ENCODE measurements at regions not wholly inside any gene's neighbourhood (a gene's known extent, or its start where the extent isn't known, plus 50 kb on each side); places are given as distances from the start of the nearest gene placed in this dataset.
"Not testable (repeated sequence)": the region's sequence is repeated elsewhere in the genome, so short reads cannot be mapped to it uniquely, and the experiment has no call there.

- peak; percentile 82 to 97 (median 92) for DNase-seq
These were observed 339.2 kb upstream of the KAZN start for GRCh38 chr1:14259191-14259757.

DNA sequence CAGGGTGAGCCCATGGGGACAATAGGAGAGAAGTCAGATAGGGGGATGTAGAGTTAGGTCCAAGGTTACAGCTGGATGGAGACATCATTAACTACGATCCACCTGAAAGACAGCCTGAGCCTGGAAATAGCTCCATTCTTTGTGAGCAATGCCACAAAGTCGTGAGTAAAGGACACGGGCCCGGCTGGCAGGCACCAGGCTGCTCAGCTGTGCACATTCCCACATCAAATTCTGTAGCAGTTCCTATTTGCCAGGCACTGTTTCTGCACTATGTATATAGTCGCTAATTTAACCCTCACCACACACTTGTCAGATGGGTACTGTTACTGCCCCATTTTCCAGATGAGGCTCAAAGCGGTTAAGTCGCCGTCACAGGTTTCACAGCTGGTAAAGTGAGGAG, 338.0 kb upstream of the KAZN start:
- DNase-seq, result no peak

DNA sequence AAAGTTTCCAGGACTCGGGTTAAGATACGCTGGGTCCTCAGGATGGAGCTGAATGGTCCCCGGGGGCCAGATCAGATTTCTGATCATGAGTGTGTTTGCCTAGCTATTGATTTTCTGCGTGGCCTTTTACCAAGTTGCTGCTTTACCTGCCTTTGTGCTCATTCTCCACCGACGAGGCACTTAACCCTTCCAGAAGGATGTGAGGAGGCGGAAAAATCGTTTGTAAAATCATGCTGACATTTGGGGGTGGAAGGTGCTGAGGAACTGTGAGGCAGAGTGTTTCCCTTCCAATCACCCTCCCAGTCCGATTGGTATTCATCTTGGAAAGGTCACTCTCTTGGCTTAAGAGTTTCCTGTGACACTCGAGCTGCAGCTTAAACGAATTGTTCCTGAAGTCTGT, 337.1 kb upstream of the KAZN start:
- no peak for DNase-seq

GRCh38 chr1:14262637-14263036, 335.8 kb upstream of the KAZN start:
- no peak for DNase-seq

GRCh38 chr1:14263225-14263624, 335.3 kb upstream of the KAZN start:
- DNase-seq, result no peak

DNA sequence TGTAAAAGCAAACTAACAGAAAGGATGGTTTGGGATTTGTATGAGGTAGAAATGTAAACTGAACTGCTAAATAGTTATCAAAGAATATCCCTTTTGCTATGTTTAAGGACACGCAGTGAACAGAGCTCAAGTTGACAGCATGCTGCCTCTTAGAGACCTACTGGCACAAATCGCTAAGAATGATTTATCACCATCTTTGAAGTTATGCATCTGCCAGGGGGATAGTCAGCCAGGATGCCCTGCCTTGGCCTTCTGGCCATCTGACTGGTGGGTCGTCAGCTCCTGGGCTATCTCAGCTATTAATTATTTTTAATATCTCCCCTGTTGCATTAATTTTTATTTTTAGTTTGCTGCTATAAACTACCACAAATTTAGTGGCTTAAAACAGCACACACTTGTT, 334.8 kb upstream of the KAZN start:
- DNase-seq, result no peak

- DNase-seq, result no peak
These were observed 333.0 kb upstream of the KAZN start for GRCh38 chr1:14265495-14265894.

DNA sequence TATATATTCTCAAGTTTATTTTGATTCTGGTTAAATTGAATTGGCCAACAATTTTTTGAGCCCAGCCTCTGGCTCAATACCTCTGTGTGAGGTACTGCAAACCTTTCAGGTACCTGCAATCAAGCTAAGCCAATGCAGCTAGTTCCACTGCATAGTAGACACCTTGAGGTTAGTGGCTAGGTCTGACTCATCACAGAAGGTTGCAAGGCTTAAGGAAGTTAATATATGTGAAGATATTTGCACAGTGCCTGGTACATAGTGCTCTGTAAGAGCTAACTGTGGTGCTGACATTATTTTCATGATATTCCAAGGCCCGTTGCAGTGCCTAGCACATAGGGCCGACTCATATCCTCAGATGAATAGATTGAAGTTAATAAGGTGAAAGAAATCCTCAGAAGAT, 330.5 kb upstream of the KAZN start:
- DNase-seq, result no peak

DNA sequence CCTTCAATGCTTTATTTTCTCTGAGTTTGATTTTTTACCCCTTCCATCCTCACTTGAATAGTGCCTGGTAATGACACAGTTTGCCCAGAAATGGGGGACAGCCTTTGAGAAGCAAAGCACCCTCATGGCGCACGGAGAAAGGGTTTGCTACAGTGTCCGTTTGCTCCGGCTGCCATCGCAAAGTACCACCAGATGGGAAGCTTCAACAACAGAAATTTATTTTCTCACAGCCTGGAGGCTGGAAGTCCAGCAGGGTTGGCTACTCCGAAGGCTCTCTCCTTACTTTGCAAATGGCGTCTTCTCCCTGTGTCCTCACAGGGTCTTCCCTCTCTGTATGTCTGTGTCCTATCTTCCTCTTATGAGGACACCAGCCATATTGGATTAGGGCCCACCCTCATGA, 327.7 kb upstream of the KAZN start:
- DNase-seq, result no peak

DNA sequence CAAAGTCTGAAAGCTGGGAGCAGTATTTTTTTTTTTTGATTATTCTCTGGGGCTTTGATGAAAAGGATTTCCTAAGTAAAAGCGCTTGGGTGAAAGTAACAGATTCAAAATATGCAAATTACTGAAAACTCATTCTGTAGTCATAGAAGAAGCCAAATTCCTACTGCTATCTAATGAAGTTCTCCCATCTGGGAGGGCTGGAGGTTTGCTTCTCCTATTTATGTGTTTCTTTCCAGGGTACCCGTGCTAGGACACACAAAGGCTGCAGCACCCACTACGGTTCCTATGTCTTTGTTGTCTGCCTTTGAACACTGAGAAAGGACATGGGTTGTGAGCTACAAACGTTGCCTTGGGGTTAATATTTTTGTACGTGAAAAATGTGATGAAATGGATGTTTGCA, 324.7 kb upstream of the KAZN start:
- no peak for DNase-seq

GRCh38 chr1:14279891-14280290, 318.6 kb upstream of the KAZN start:
- DNase-seq, result not testable (repeated sequence)

DNA sequence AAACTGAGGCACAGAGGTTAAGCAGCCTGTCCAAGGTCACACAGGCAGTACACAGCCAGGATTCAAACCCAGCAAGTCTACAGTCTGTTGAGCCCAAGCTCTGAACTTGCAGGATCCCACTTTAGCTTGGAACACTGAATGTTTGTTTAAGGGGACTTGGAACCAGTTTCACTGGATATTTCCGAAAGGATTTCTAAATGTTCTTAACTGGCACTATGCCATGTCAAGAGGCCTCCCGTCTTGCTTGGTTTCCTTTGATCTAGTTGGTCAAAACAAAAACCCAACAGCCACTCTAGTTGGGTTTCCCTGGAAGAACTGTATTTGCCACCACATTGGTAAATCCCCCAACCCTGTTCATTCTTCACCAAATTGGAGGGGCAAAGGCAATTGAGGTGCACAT, 317.6 kb upstream of the KAZN start:
- no peak for DNase-seq

DNA sequence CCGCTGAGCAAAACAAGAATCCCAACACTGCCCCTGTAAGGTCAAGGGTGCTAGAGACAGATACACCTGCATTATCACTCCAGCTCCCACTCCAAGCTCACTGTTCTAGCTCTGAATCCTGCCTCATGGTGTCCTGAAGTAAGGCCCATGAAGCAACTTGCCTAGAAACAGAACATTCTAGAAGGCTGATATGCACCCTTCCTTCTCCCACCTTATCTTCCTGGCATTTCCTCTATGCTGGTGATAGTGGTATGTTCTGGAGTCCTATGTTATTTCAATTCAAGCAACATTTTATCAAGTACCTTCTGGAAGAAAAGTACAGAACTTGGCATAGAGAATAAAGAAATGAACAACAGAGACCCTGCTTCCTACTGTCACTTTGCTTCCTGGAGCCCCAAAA, 317.1 kb upstream of the KAZN start:
- no peak for DNase-seq

- no peak for DNase-seq
These were observed 315.8 kb upstream of the KAZN start for GRCh38 chr1:14282707-14283106.

- DNase-seq, result peak in 1 of 3 donors; percentile 52
These were observed 313.2 kb upstream of the KAZN start for GRCh38 chr1:14285238-14285637.

- DNase-seq, result not testable (repeated sequence)
These were observed 307.3 kb upstream of the KAZN start for GRCh38 chr1:14291182-14291581.

GRCh38 chr1:14292520-14292919, 306.0 kb upstream of the KAZN start:
- no peak for DNase-seq

DNA sequence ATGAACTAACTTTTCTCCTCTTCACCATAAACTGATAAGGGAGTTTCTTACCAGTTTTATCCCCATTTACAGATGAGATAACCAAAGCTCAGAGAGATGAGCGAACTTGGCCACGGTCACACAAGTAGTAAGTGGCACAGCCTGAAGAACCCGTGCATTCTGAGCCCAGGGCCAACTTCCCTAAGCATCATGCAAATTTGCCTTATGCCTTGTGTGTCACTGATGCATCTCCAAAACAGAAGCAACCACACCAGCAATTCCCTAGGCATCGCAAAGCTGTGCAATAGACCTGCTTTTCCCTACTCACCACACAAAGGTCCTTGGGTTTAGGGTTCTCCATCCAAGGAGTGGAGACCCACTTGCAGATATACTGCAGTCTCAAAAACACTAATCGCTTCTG, 304.5 kb upstream of the KAZN start:
- no peak for DNase-seq

GRCh38 chr1:14294860-14295536, 303.5 kb upstream of the KAZN start:
- no peak for DNase-seq

GRCh38 chr1:14296795-14297194, 301.7 kb upstream of the KAZN start:
- DNase-seq, result peak in 1 of 3 donors; percentile 20

GRCh38 chr1:14297356-14297755, 301.1 kb upstream of the KAZN start:
- no peak for DNase-seq

- no peak for DNase-seq
These were observed 299.7 kb upstream of the KAZN start for GRCh38 chr1:14298806-14299205.

DNA sequence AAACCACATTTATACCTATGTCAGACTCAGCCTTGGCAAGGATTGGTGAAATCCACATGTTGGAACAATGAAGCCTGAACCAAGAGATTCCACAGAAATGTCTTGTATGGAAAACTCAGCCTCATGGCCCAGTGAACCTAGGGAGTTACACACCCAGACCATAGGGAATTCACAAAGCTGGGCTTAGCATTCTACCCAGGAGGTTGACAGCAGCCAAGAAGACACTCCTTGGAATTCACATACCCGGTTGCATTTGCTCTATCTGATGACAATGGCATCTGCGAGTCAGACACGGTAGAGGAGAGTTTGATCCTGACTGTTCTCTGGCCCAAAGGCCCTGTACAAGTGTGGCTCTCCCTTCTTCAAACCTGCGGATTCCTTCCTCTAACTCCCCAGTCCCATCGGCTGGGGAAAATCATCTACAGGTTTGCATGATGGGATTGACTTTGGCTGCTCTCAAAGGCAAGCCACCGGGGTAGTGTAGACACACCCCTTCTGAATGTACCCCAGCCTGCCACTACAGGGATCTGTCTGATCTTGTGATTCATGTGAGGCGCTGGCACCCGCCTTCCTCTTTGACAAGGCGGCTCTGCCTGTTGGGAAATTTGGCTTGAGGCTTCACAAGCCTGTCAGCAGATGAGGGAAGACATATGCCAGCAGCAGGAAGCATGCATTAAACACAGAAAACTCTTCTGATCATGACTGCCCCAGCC, 297.3 kb upstream of the KAZN start:
- DNase-seq, result peak in 1 of 3 donors; percentile 40

GRCh38 chr1:14301704-14302024, 296.8 kb upstream of the KAZN start:
- DNase-seq, result no peak
